ENCODE measurements at regions not wholly inside any gene's neighbourhood (a gene's known extent, or its start where the extent isn't known, plus 50 kb on each side); places are given as distances from the start of the nearest gene placed in this dataset.

DNA sequence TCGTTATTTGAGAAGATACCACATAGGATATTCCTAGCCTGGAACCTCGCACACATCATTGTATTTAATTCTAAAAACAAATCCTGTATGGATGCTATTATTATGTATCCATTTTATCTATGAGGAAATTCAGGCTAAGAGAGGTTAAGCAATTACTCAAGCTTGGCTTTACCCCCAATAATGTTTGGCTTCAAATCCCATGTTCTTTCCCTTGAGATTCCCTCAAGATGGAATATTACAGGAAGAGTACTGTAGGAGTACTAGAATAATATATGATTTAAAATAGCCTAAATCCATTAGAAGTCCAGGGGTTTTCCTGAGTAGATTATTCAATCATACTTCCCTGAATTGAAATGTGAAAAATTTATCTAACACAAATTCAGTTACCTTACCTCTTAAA is 630.2 kb downstream of the ZNF385D start:
- Histone ChIP-seq H3K27me3 (ENCODE audit: control insufficient read depth in 1 of 2, insufficient read depth in 2 of 2, low read length in 2 of 2) (peaks cover 0 to 4% of the 10 kb centered on the region in 2 donors), H3K27ac (ENCODE audit: low read depth in 2 of 2, low read length in 1 of 2) (no peak overlapping the region), H3K4me3 (ENCODE audit: low read depth in 1 of 2, low read length in 2 of 2) (no peak overlapping the region), H3K4me1 (ENCODE audit: control insufficient read depth in 2 of 2, insufficient read depth in 2 of 2, low read length in 1 of 2) (no peaks in the 10 kb centered on the region), H3K36me3 (ENCODE audit: control insufficient read depth in 2 of 2, insufficient read depth in 2 of 2, low read length in 1 of 2) (no peaks in the 10 kb centered on the region), H3K9me3 (ENCODE audit: control insufficient read depth in 2 of 2, insufficient read depth in 1 of 2, low read depth in 1 of 2, low read length in 1 of 2) (peaks cover 0 to 9% of the 10 kb centered on the region in 2 donors)
- 78 to 91% methylated on average over 2 of the region's 2 CpGs for WGBS, 2 donors

GRCh38 chr3:21117370-21117769 is 633.6 kb downstream of the ZNF385D start:
- Histone ChIP-seq H3K9me3 (ENCODE audit: control insufficient read depth in 2 of 2, insufficient read depth in 1 of 2, low read depth in 1 of 2, low read length in 1 of 2) (peaks cover 0 to 3% of the 10 kb centered on the region in 2 donors), H3K27me3 (ENCODE audit: control insufficient read depth in 1 of 2, insufficient read depth in 2 of 2, low read length in 2 of 2) (peaks cover 0 to 4% of the 10 kb centered on the region in 2 donors), H3K27ac (ENCODE audit: low read depth in 2 of 2, low read length in 1 of 2) (no peak overlapping the region), H3K4me3 (ENCODE audit: low read depth in 1 of 2, low read length in 2 of 2) (no peak overlapping the region), H3K36me3 (ENCODE audit: control insufficient read depth in 2 of 2, insufficient read depth in 2 of 2, low read length in 1 of 2) (no peaks in the 10 kb centered on the region), H3K4me1 (ENCODE audit: control insufficient read depth in 2 of 2, insufficient read depth in 2 of 2, low read length in 1 of 2) (no peaks in the 10 kb centered on the region)
- WGBS, 2 donors, result 50 to 65% methylated on average over 1 of the region's 1 CpG

DNA sequence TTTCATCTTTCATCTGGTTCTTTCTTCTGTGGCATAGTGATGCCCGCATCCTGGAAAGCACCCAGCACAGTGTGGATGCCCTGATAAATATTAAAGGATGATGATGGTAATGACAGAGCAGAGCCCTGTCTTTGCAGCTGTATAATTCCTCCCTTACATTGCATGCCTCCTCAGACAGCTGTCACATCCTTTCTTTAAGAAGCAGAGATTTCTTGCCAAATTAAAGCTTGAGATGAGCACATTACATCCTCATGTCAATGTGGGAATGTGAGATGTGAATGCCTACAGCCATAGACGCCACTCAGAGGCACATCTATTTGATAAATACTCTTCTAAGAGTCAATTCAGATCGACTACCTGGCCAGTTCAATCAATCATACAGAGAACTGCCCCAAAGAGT is 642.0 kb downstream of the ZNF385D start:
- WGBS, 2 donors, result 56 to 59% methylated on average over 3 of the region's 3 CpGs
- Histone ChIP-seq H3K9me3 (ENCODE audit: control insufficient read depth in 2 of 2, insufficient read depth in 1 of 2, low read depth in 1 of 2, low read length in 1 of 2) (peaks cover 0 to 4% of the 10 kb centered on the region in 2 donors), H3K4me1 (ENCODE audit: control insufficient read depth in 2 of 2, insufficient read depth in 2 of 2, low read length in 1 of 2) (no peaks in the 10 kb centered on the region), H3K4me3 (ENCODE audit: low read depth in 1 of 2, low read length in 2 of 2) (no peak overlapping the region), H3K27me3 (ENCODE audit: control insufficient read depth in 1 of 2, insufficient read depth in 2 of 2, low read length in 2 of 2) (no peaks in the 10 kb centered on the region), H3K36me3 (ENCODE audit: control insufficient read depth in 2 of 2, insufficient read depth in 2 of 2, low read length in 1 of 2) (no peaks in the 10 kb centered on the region), H3K27ac (ENCODE audit: low read depth in 2 of 2, low read length in 1 of 2) (no peak overlapping the region)

GRCh38 chr3:21105784-21106183 is 645.2 kb downstream of the ZNF385D start:
- Histone ChIP-seq H3K4me1 (ENCODE audit: control insufficient read depth in 2 of 2, insufficient read depth in 2 of 2, low read length in 1 of 2) (no peaks in the 10 kb centered on the region), H3K4me3 (ENCODE audit: low read depth in 1 of 2, low read length in 2 of 2) (no peak overlapping the region), H3K27me3 (ENCODE audit: control insufficient read depth in 1 of 2, insufficient read depth in 2 of 2, low read length in 2 of 2) (no peaks in the 10 kb centered on the region), H3K9me3 (ENCODE audit: control insufficient read depth in 2 of 2, insufficient read depth in 1 of 2, low read depth in 1 of 2, low read length in 1 of 2) (peaks cover 0 to 4% of the 10 kb centered on the region in 2 donors), H3K27ac (ENCODE audit: low read depth in 2 of 2, low read length in 1 of 2) (no peak overlapping the region), H3K36me3 (ENCODE audit: control insufficient read depth in 2 of 2, insufficient read depth in 2 of 2, low read length in 1 of 2) (no peaks in the 10 kb centered on the region)
- WGBS, 2 donors, result 89 to 95% methylated on average over 1 of the region's 1 CpG

DNA sequence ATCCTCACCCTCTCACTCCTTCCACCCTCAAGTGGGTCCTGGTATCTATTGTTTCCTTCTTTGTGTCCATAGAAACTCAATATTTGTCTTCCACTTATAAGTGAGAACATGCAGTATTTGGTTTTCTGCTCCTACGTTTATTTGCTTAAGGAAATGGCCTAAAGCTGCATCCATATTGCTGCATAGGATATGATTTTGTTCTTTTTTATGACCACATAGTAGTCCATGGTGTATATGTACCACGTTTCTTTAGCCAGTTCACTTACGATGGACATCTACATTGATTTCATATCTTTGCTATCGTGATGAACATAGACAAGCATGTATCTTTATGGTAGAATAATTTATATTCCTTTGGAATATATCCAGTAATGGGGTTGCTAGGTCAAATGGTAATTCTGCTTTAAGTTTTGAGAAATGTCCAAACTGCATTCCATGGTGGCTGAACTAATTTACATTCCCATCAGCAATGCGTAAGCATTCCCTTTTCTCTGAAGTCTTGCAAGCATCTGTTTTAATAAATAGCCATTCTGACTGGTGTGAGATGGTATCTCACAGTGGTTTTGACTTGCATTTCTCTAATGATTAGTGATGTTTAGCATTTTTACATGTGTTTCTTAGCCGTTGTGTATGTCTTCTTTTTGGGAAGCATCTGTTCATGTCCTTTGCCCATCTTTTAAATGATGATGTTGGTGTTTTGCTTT is 650.2 kb downstream of the ZNF385D start:
- 76% methylated on average over 6 of the region's 6 CpGs for WGBS, 2 donors
- Histone ChIP-seq H3K4me1 (ENCODE audit: control insufficient read depth in 2 of 2, insufficient read depth in 2 of 2, low read length in 1 of 2) (no peaks in the 10 kb centered on the region), H3K4me3 (ENCODE audit: low read depth in 1 of 2, low read length in 2 of 2) (no peak overlapping the region), H3K27me3 (ENCODE audit: control insufficient read depth in 1 of 2, insufficient read depth in 2 of 2, low read length in 2 of 2) (no peaks in the 10 kb centered on the region), H3K36me3 (ENCODE audit: control insufficient read depth in 2 of 2, insufficient read depth in 2 of 2, low read length in 1 of 2) (no peaks in the 10 kb centered on the region), H3K27ac (ENCODE audit: low read depth in 2 of 2, low read length in 1 of 2) (no peak overlapping the region), H3K9me3 (ENCODE audit: control insufficient read depth in 2 of 2, insufficient read depth in 1 of 2, low read depth in 1 of 2, low read length in 1 of 2) (peaks cover 0 to 3% of the 10 kb centered on the region in 2 donors)

DNA sequence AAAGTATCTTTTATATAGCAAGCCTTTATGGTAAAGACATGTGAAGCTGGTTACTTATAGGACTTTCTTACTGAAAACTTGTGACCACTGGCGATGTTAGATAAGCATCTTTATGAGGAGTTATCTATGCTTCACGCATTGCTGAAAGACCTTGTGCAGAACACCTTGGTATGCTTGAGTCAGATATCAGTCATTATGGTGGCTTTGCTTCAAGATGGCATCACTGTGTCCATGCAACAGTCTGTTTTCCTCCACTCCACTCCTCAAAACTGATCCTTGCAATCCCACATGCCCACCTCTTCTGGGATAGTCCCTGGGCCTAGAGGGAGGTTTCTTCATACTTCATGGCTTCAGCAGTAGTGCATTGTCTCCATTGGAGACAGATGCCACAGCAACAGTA is 656.3 kb downstream of the ZNF385D start:
- 94 to 96% methylated on average over 2 of the region's 2 CpGs for WGBS, 2 donors
- Histone ChIP-seq H3K4me3 (ENCODE audit: low read depth in 1 of 2, low read length in 2 of 2) (no peak overlapping the region), H3K4me1 (ENCODE audit: control insufficient read depth in 2 of 2, insufficient read depth in 2 of 2, low read length in 1 of 2) (no peaks in the 10 kb centered on the region), H3K36me3 (ENCODE audit: control insufficient read depth in 2 of 2, insufficient read depth in 2 of 2, low read length in 1 of 2) (no peaks in the 10 kb centered on the region), H3K9me3 (ENCODE audit: control insufficient read depth in 2 of 2, insufficient read depth in 1 of 2, low read depth in 1 of 2, low read length in 1 of 2) (peaks cover 0 to 3% of the 10 kb centered on the region in 2 donors), H3K27ac (ENCODE audit: low read depth in 2 of 2, low read length in 1 of 2) (no peak overlapping the region), H3K27me3 (ENCODE audit: control insufficient read depth in 1 of 2, insufficient read depth in 2 of 2, low read length in 2 of 2) (no peaks in the 10 kb centered on the region)

- no peak overlapping the region for H3K27ac ChIP-seq (ENCODE audit: low read depth in 2 of 2, low read length in 1 of 2)
- no peaks in the 10 kb centered on the region for H3K9me3 ChIP-seq (ENCODE audit: control insufficient read depth in 2 of 2, insufficient read depth in 1 of 2, low read depth in 1 of 2, low read length in 1 of 2)
- H3K36me3 ChIP-seq (ENCODE audit: control insufficient read depth in 2 of 2, insufficient read depth in 2 of 2, low read length in 1 of 2), result no peaks in the 10 kb centered on the region
- H3K4me1 ChIP-seq (ENCODE audit: control insufficient read depth in 2 of 2, insufficient read depth in 2 of 2, low read length in 1 of 2), result no peaks in the 10 kb centered on the region
- H3K27me3 ChIP-seq (ENCODE audit: control insufficient read depth in 1 of 2, insufficient read depth in 2 of 2, low read length in 2 of 2), result no peaks in the 10 kb centered on the region
- WGBS, 2 donors, result 82 to 90% methylated on average over 1 of the region's 1 CpG
- no peak overlapping the region for H3K4me3 ChIP-seq (ENCODE audit: low read depth in 1 of 2, low read length in 2 of 2)
Observed at GRCh38 chr3:21073561-21073960, 677.4 kb downstream of the ZNF385D start.

- H3K4me1 ChIP-seq (ENCODE audit: control insufficient read depth in 2 of 2, insufficient read depth in 2 of 2, low read length in 1 of 2), result no peaks in the 10 kb centered on the region
- no peaks in the 10 kb centered on the region for H3K27me3 ChIP-seq (ENCODE audit: control insufficient read depth in 1 of 2, insufficient read depth in 2 of 2, low read length in 2 of 2)
- no peaks in the 10 kb centered on the region for H3K9me3 ChIP-seq (ENCODE audit: control insufficient read depth in 2 of 2, insufficient read depth in 1 of 2, low read depth in 1 of 2, low read length in 1 of 2)
- no peak overlapping the region for H3K27ac ChIP-seq (ENCODE audit: low read depth in 2 of 2, low read length in 1 of 2)
- no peak overlapping the region for H3K4me3 ChIP-seq (ENCODE audit: low read depth in 1 of 2, low read length in 2 of 2)
- no peaks in the 10 kb centered on the region for H3K36me3 ChIP-seq (ENCODE audit: control insufficient read depth in 2 of 2, insufficient read depth in 2 of 2, low read length in 1 of 2)
- 66 to 74% methylated on average over 3 of the region's 3 CpGs for WGBS, 2 donors
Observed at GRCh38 chr3:21067031-21067813, 683.8 kb downstream of the ZNF385D start.

- WGBS, 2 donors, result 30 to 39% methylated on average over 4 of the region's 4 CpGs
- no peak overlapping the region for H3K4me3 ChIP-seq (ENCODE audit: low read depth in 1 of 2, low read length in 2 of 2)
- no peaks in the 10 kb centered on the region for H3K27me3 ChIP-seq (ENCODE audit: control insufficient read depth in 1 of 2, insufficient read depth in 2 of 2, low read length in 2 of 2)
- no peaks in the 10 kb centered on the region for H3K36me3 ChIP-seq (ENCODE audit: control insufficient read depth in 2 of 2, insufficient read depth in 2 of 2, low read length in 1 of 2)
- no peaks in the 10 kb centered on the region for H3K4me1 ChIP-seq (ENCODE audit: control insufficient read depth in 2 of 2, insufficient read depth in 2 of 2, low read length in 1 of 2)
- H3K27ac ChIP-seq (ENCODE audit: low read depth in 2 of 2, low read length in 1 of 2), result no peak overlapping the region
- no peaks in the 10 kb centered on the region for H3K9me3 ChIP-seq (ENCODE audit: control insufficient read depth in 2 of 2, insufficient read depth in 1 of 2, low read depth in 1 of 2, low read length in 1 of 2)
Observed at GRCh38 chr3:21062831-21063294, 688.1 kb downstream of the ZNF385D start.
